ENCODE measurements at regions not wholly inside any gene's neighbourhood (a gene's known extent, or its start where the extent isn't known, plus 50 kb on each side); places are given as distances from the start of the nearest gene placed in this dataset.

- TF ChIP-seq GATA2 (IDR thresholded peaks at IDR 0.05; ENCODE audit: low read depth, low read length): no peak
- no peak for TF ChIP-seq GATA3 (IDR thresholded peaks at IDR 0.05; ENCODE audit: low read depth, low read length)
These were observed 782.0 kb downstream of the SUGCT start for GRCh38 chr7:40916813-40917212.
